BE2C (cell line): ENCODE measurements at regions not wholly inside any gene's neighbourhood (a gene's known extent, or its start where the extent isn't known, plus 50 kb on each side); places are given as distances from the start of the nearest gene placed in this dataset.
"Not testable (repeated sequence)": the region's sequence is repeated elsewhere in the genome, so short reads cannot be mapped to it uniquely, and the experiment has no call there.

Experiments
- DNase-seq: peaks from one replicate; pipeline ENCODE4 v3.0.0-alpha.2; 2020
- H3K27me3 ChIP-seq: fragments of 250-450 bp; sonication (Bioruptor Pico); 2 replicates; pipeline ENCODE4 v1.5.1; 2020; ENCODE audit warnings: mild to moderate bottlenecking
- H3K36me3 ChIP-seq: fragments of 250-450 bp; sonication (Bioruptor Pico); 2 replicates; pipeline ENCODE4 v1.5.1; 2020; ENCODE audit warnings: mild to moderate bottlenecking
- H3K4me1 ChIP-seq: fragments of 250-450 bp; sonication (Bioruptor Pico); 2 replicates; pipeline ENCODE4 v1.5.1; 2020
- H3K4me3 ChIP-seq: 2 replicates; pipeline ENCODE4 v1.5.1; 2011; ENCODE audit warnings: low read depth, low read length
- H3K9me3 ChIP-seq: fragments of 250-450 bp; sonication (Bioruptor Pico); 2 replicates; pipeline ENCODE4 v1.5.1; 2020
- CTCF ChIP-seq: IDR thresholded peaks from 2 replicates; pipeline ENCODE4 v1.5.1; 2012; ENCODE audit warnings: mild to moderate bottlenecking, low read depth, low read length

- no peak for TF ChIP-seq CTCF
- no peak for DNase-seq
- Histone ChIP-seq H3K9me3 (no peaks in the 10 kb centered on the region), H3K4me1 (no peaks in the 10 kb centered on the region), H3K4me3 (no peak overlapping the region), H3K27me3 (no peaks in the 10 kb centered on the region), H3K36me3 (no peaks in the 10 kb centered on the region)
These were observed 264.4 kb downstream of the EFCAB11 start for GRCh38 chr14:89690139-89690538.

GRCh38 chr14:89689711-89690110, 264.8 kb downstream of the EFCAB11 start:
- not testable (repeated sequence) for H3K9me3 ChIP-seq, H3K4me1 ChIP-seq, H3K36me3 ChIP-seq, H3K27me3 ChIP-seq, DNase-seq, H3K4me3 ChIP-seq

- Histone ChIP-seq H3K36me3 (no peaks in the 10 kb centered on the region), H3K27me3 (no peaks in the 10 kb centered on the region), H3K9me3 (no peaks in the 10 kb centered on the region), H3K4me3 (no peak overlapping the region), H3K4me1 (no peaks in the 10 kb centered on the region)
- TF ChIP-seq CTCF, result no peak
- DNase-seq, result no peak
These were observed 265.9 kb downstream of the EFCAB11 start for GRCh38 chr14:89688507-89689211.

- not testable (repeated sequence) for H3K9me3 ChIP-seq, H3K4me1 ChIP-seq, H3K4me3 ChIP-seq, H3K27me3 ChIP-seq, DNase-seq, H3K36me3 ChIP-seq
These were observed 267.4 kb downstream of the EFCAB11 start for GRCh38 chr14:89687129-89687528.

GRCh38 chr14:89684139-89684538, 267.1 kb upstream of the FOXN3 start:
- DNase-seq, result no peak
- no peaks in the 10 kb centered on the region for H3K9me3 ChIP-seq
- no peak overlapping the region for H3K4me3 ChIP-seq
- H3K36me3 ChIP-seq, result no peaks in the 10 kb centered on the region
- no peaks in the 10 kb centered on the region; the same call in 1 of the 2 replicates for H3K4me1 ChIP-seq
- no peaks in the 10 kb centered on the region for H3K27me3 ChIP-seq
- TF ChIP-seq CTCF, result no peak

- no peak overlapping the region for H3K4me3 ChIP-seq
- DNase-seq, result no peak
These were observed 264.3 kb upstream of the FOXN3 start for GRCh38 chr14:89681086-89682018.

More at GRCh38 chr14:89681086-89682018, 264.3 kb upstream of the FOXN3 start:
- Histone ChIP-seq H3K36me3 (no peaks in the 10 kb centered on the region), H3K9me3 (no peaks in the 10 kb centered on the region), H3K27me3 (no peaks in the 10 kb centered on the region), H3K4me1 (peaks cover 7% of the 10 kb centered on the region; the same call in 1 of the 2 replicates)
- no peak for TF ChIP-seq CTCF
